HCT116 (cell line): ENCODE measurements at regions not wholly inside any gene's neighbourhood (a gene's known extent, or its start where the extent isn't known, plus 50 kb on each side); places are given as distances from the start of the nearest gene placed in this dataset.

ENCODE experiments used
- ATAC-seq: fragments of 200-7000 bp; cut with Tn5 transposase; 2 replicates; pipeline ENCODE4 v1.9.1; 2020; ENCODE audit warnings: mild to moderate bottlenecking, moderate library complexity
- BruUV-seq: library from RNA; stranded (reverse); fragments of 400-500 nt; replicated peaks from 2 replicates; lab custom pipeline; 2021; lab: Mats Ljungman, UMichigan
- CTCF ChIA-PET: fragments of 300-600 bp; sonication (Branson Sonifier 250); formaldehyde crosslinking; loops from one replicate; lab custom pipeline; 2021; ENCODE audit warnings: antibody characterized with exemption; lab: Charles Lee
- POLR2A ChIA-PET: fragments of 300-600, 350-600 bp; sonication (Branson Sonifier 250); formaldehyde crosslinking; loops from one replicate; lab custom pipeline; 2021; ENCODE audit warnings: antibody characterized with exemption; lab: Charles Lee
- RAD21 ChIA-PET, 2 experiments: fragments of 300-600 bp; sonication (Branson Sonifier 250); formaldehyde crosslinking; loops; one replicate each; lab custom pipeline; 2023; ENCODE audit warnings: low total read pairs in 2 of 2; ENCODE audit not compliant: uncharacterized antibody in 2 of 2, unreplicated experiment in 2 of 2, low non-redundant PET in 1 of 2; lab: Charles Lee
- DNase-seq: peaks from one replicate; pipeline ENCODE4 v3.0.0-alpha.2; 2010; ENCODE audit warnings: low read depth, low spot score
- H2AFZ ChIP-seq: fragments of 200-600 bp; shearing (Covaris generic), sonication (generic); 2 replicates; pipeline ENCODE4 v1.6.1; 2017; ENCODE audit warnings: low read depth, mixed run types, mixed read lengths, antibody characterized with exemption, low read length; ENCODE audit not compliant: poor library complexity, severe bottlenecking
- H3K27ac ChIP-seq: 2 replicates; pipeline ENCODE4 v1.5.1; 2012; ENCODE audit warnings: low read depth, low read length
- H3K27me3 ChIP-seq: fragments of 200-600 bp; sonication (generic); 2 replicates; pipeline ENCODE4 v1.6.1; 2016; ENCODE audit warnings: mixed run types, low read length, mixed read lengths; ENCODE audit not compliant: insufficient read depth
- H3K36me3 ChIP-seq, 2 experiments: fragments of 200-500 bp in 1 of 2; fragments of 200-600 bp in 1 of 2; sonication (Bioruptor generic) in 1 of 2; sonication (generic) in 1 of 2; 2 replicates each; pipeline versions ENCODE4 v1.5.1 to v1.6.1; 2014 to 2016; ENCODE audit warnings: low read length in 2 of 2, inconsistent platforms in 1 of 2, mixed read lengths in 1 of 2, mixed run types in 1 of 2; ENCODE audit not compliant: insufficient read depth in 2 of 2, control insufficient read depth in 1 of 2
- H3K4me1 ChIP-seq, 2 experiments: fragments of 200-600 bp in 1 of 2; sonication (generic) in 1 of 2; 2 replicates each; pipeline versions ENCODE4 v1.5.1 to v1.6.1; 2012 to 2017; ENCODE audit warnings: low read length in 2 of 2, inconsistent platforms in 1 of 2, mild to moderate bottlenecking in 1 of 2, mixed read lengths in 1 of 2, mixed run types in 1 of 2, moderate library complexity in 1 of 2; ENCODE audit not compliant: insufficient read depth in 2 of 2, control insufficient read depth in 1 of 2
- H3K4me2 ChIP-seq: fragments of 200-600 bp; sonication (generic); 2 replicates; pipeline ENCODE4 v1.6.1; 2017; ENCODE audit warnings: mixed run types, low read length, mixed read lengths
- H3K4me3 ChIP-seq, 2 experiments: fragments of 200-600 bp in 1 of 2; sonication (generic) in 1 of 2; replicated peaks in 1 of 2; 2 replicates each; pipeline ENCODE4 v1.5.1; 2011 to 2016; ENCODE audit warnings: low read length in 2 of 2, control low read depth in 1 of 2, low read depth in 1 of 2, mild to moderate bottlenecking in 1 of 2, mixed read lengths in 1 of 2, mixed run types in 1 of 2
- H3K79me2 ChIP-seq: fragments of 200-600 bp; sonication (generic); 2 replicates; pipeline ENCODE4 v1.6.1; 2017; ENCODE audit warnings: mild to moderate bottlenecking, mixed run types, low read length, moderate library complexity, mixed read lengths; ENCODE audit not compliant: insufficient read depth
- H3K9ac ChIP-seq: fragments of 200-600 bp; sonication (generic); 2 replicates; pipeline ENCODE4 v1.6.1; 2016; ENCODE audit warnings: low read length, mixed read lengths
- H3K9me2 ChIP-seq: fragments of 200-600 bp; sonication (generic), shearing (Covaris generic); 2 replicates; pipeline ENCODE4 v1.6.1; 2017; ENCODE audit warnings: mixed run types, mild to moderate bottlenecking, moderate library complexity; ENCODE audit not compliant: insufficient read depth
- H3K9me3 ChIP-seq, 2 experiments: fragments of 200-500 bp in 1 of 2; fragments of 200-600 bp in 1 of 2; sonication (Bioruptor generic) in 1 of 2; sonication (generic) in 1 of 2; 2 replicates each; pipeline ENCODE4 v1.6.1; 2014 to 2017; ENCODE audit warnings: low read length in 2 of 2, mixed read lengths in 2 of 2, inconsistent platforms in 1 of 2, low read depth in 1 of 2, mild to moderate bottlenecking in 1 of 2, mixed run types in 1 of 2, moderate library complexity in 1 of 2; ENCODE audit not compliant: control insufficient read depth in 1 of 2, insufficient read depth in 1 of 2
- H4K20me1 ChIP-seq: fragments of 200-600 bp; sonication (generic), shearing (Covaris generic); 2 replicates; pipeline ENCODE4 v1.6.1; 2017; ENCODE audit warnings: mixed run types, mild to moderate bottlenecking, moderate library complexity; ENCODE audit not compliant: insufficient read depth
- CEBPB ChIP-seq: IDR thresholded peaks from 2 replicates; pipeline ENCODE4 v1.6.1; 2012; ENCODE audit warnings: low read depth
- CTCF ChIP-seq, 3 experiments: fragments of 200-600 bp in 1 of 3; sonication (generic) in 1 of 3; IDR thresholded peaks in 2 of 3; conservative IDR thresholded peaks in 1 of 3; 2 replicates each; pipeline ENCODE4 v1.5.1; 2012 to 2017; ENCODE audit warnings: low read depth in 2 of 3, low read length in 2 of 3, antibody characterized with exemption in 1 of 3, borderline replicate concordance in 1 of 3, control low read depth in 1 of 3, mild to moderate bottlenecking in 1 of 3, mixed read lengths in 1 of 3, mixed run types in 1 of 3, moderate library complexity in 1 of 3; ENCODE audit not compliant: insufficient read depth in 1 of 3
- EGR1 ChIP-seq: IDR thresholded peaks from 2 replicates; pipeline ENCODE4 v1.6.1; 2012; ENCODE audit warnings: low read depth
- ELF1 ChIP-seq: IDR thresholded peaks from 2 replicates; pipeline ENCODE4 v1.6.1; 2012; ENCODE audit warnings: low read depth, borderline replicate concordance
- FOSL1 ChIP-seq: IDR thresholded peaks from 2 replicates; pipeline ENCODE4 v1.6.1; 2012; ENCODE audit warnings: low read depth
- MAX ChIP-seq: IDR thresholded peaks from 2 replicates; pipeline ENCODE4 v1.6.1; 2012
- POLR2A ChIP-seq: IDR thresholded peaks from 2 replicates; pipeline ENCODE4 v1.7.0; 2011; ENCODE audit warnings: borderline replicate concordance; ENCODE audit not compliant: insufficient read depth, insufficient read length; ENCODE audit errors: extremely low read depth
- POLR2AphosphoS5 ChIP-seq: IDR thresholded peaks from 2 replicates; pipeline ENCODE4 v1.6.1; 2011; ENCODE audit warnings: mild to moderate bottlenecking, low read depth, low read length, moderate library complexity
- RAD21 ChIP-seq: IDR thresholded peaks from 2 replicates; pipeline ENCODE4 v1.6.1; 2012; ENCODE audit warnings: low read depth, mild to moderate bottlenecking
- REST ChIP-seq: IDR thresholded peaks from 2 replicates; pipeline ENCODE4 v1.6.1; 2012; ENCODE audit warnings: low read depth
- SP1 ChIP-seq: IDR thresholded peaks from 2 replicates; pipeline ENCODE4 v1.6.1; 2012; ENCODE audit warnings: low read depth
- SRF ChIP-seq: IDR thresholded peaks from 2 replicates; pipeline ENCODE4 v1.6.1; 2012; ENCODE audit warnings: low read depth
- TCF7L2 ChIP-seq: IDR thresholded peaks from 2 replicates; pipeline ENCODE4 v1.7.0; 2011; ENCODE audit warnings: borderline replicate concordance, inconsistent platforms; ENCODE audit not compliant: insufficient read depth, insufficient read length; ENCODE audit errors: extremely low read depth
- ZBTB33 ChIP-seq: IDR thresholded peaks from 2 replicates; pipeline ENCODE4 v1.6.1; 2011; ENCODE audit warnings: mild to moderate bottlenecking, low read length, moderate library complexity; ENCODE audit not compliant: insufficient replicate concordance; ENCODE audit errors: extremely low read depth
- ZFX ChIP-seq: fragments of 450-650 bp; IDR thresholded peaks from 2 replicates; pipeline ENCODE4 v1.6.1; 2017
- ZNF274 ChIP-seq: fragments of 200-500 bp; sonication (Bioruptor generic); IDR thresholded peaks from 2 replicates; pipeline ENCODE4 v1.6.1; 2014; ENCODE audit warnings: mild to moderate bottlenecking, low read depth, low read length, inconsistent platforms
- intact Hi-C: fragments of 100-400 bp; cut with micrococcal nuclease; formaldehyde crosslinking; loops from 2 replicates; pipeline ENCODE4 v1.10.0; 2022

- TF ChIP-seq SRF, result no peak
- no peak for TF ChIP-seq ELF1
- TF ChIP-seq ZNF274, result no peak
- no peak for TF ChIP-seq TCF7L2
- TF ChIP-seq FOSL1, result no peak
- TF ChIP-seq POLR2AphosphoS5, result no peak
Observed at GRCh38 chr17:13102477-13102876, 84.7 kb upstream of the ELAC2 start (continued).

GRCh38 chr17:13099926-13100325 is 82.1 kb upstream of the ELAC2 start:
- CTCF ChIA-PET, result no interaction called here
- Histone ChIP-seq H3K27ac (no peak overlapping the region), H3K4me2 (no peak overlapping the region), H3K9ac (no peak overlapping the region), H3K27me3 (no peaks in the 10 kb centered on the region), H3K36me3 (no peaks in the 10 kb centered on the region), H3K9me2 (no peaks in the 10 kb centered on the region), H4K20me1 (no peaks in the 10 kb centered on the region), H2AFZ (no peak overlapping the region), H3K79me2 (no peaks in the 10 kb centered on the region), H3K4me3 (no peak overlapping the region), H3K4me1 (no peaks in the 10 kb centered on the region), H3K9me3 (no peaks in the 10 kb centered on the region)
- BruUV-seq, result no TSS peak
- TF ChIP-seq FOSL1 (no peak), CTCF (IDR thresholded peaks at IDR 0.05 in 2 of 3, conservative IDR thresholded peaks at IDR 0.05 in 1 of 3; ENCODE audit: borderline replicate concordance in 1 of 3, insufficient read depth in 1 of 3, low read depth in 2 of 3, low read length in 2 of 3) (no peak), POLR2AphosphoS5 (no peak), EGR1 (no peak), MAX (no peak), CEBPB (no peak), SP1 (no peak), RAD21 (no peak), TCF7L2 (no peak), ZFX (no peak), REST (no peak), ELF1 (no peak), ZBTB33 (no peak), POLR2A (no peak)
- POLR2A ChIA-PET, result no interaction called here
- RAD21 ChIA-PET, result no interaction called here
- no peak for DNase-seq
- no peak for ATAC-seq
- intact Hi-C loops, result no loop called here
